Ishikawa (cell line): ENCODE measurements at regions not wholly inside any gene's neighbourhood (a gene's known extent, or its start where the extent isn't known, plus 50 kb on each side); places are given as distances from the start of the nearest gene placed in this dataset.

Experiments used
- CEBPB ChIP-seq: IDR thresholded peaks from 2 replicates; pipeline ENCODE4 v1.6.1; 2012
- CREB1 ChIP-seq: IDR thresholded peaks from 2 replicates; pipeline ENCODE4 v1.6.1; 2012; ENCODE audit warnings: low read depth
- EGR1 ChIP-seq: IDR thresholded peaks from 2 replicates; pipeline ENCODE4 v1.6.1; 2012
- EP300 ChIP-seq: IDR thresholded peaks from 2 replicates; pipeline ENCODE4 v1.6.1; 2012; ENCODE audit warnings: borderline replicate concordance
- FOXM1 ChIP-seq: IDR thresholded peaks from 2 replicates; pipeline ENCODE4 v1.6.1; 2012; ENCODE audit warnings: low read depth, borderline replicate concordance
- TCF12 ChIP-seq: IDR thresholded peaks from 2 replicates; pipeline ENCODE4 v1.6.1; 2012; ENCODE audit warnings: low read depth
- TEAD4 ChIP-seq: IDR thresholded peaks from 2 replicates; pipeline ENCODE4 v1.6.1; 2012
- TF ChIP-seq, protein P1 (sequence below): IDR thresholded peaks from 2 replicates; pipeline ENCODE4 v1.6.1; 2012; ENCODE audit warnings: low read depth, mild to moderate bottlenecking

DNA sequence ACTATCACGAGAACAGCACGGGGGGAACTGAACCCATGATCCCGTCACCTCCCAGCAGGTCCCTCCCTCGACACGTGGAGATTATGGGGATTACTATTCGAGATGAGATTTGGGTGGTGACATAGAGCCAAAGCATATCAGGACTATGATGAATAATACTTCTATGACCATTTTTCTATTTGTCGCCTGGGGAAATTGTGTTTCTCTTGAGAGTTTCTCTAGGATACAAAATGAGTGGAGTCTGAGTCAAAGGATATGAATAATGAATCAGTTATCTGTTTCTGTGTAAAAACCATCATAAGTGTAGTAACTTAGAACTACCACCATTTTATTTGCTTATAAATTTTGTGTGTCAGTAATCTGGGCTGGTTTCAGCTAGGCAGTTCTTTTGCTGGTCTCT, 533.0 kb upstream of the ARX start:
- no peak for TF ChIP-seq CEBPB
- TF ChIP-seq EP300, result no peak
- TF ChIP-seq, protein P1, sequence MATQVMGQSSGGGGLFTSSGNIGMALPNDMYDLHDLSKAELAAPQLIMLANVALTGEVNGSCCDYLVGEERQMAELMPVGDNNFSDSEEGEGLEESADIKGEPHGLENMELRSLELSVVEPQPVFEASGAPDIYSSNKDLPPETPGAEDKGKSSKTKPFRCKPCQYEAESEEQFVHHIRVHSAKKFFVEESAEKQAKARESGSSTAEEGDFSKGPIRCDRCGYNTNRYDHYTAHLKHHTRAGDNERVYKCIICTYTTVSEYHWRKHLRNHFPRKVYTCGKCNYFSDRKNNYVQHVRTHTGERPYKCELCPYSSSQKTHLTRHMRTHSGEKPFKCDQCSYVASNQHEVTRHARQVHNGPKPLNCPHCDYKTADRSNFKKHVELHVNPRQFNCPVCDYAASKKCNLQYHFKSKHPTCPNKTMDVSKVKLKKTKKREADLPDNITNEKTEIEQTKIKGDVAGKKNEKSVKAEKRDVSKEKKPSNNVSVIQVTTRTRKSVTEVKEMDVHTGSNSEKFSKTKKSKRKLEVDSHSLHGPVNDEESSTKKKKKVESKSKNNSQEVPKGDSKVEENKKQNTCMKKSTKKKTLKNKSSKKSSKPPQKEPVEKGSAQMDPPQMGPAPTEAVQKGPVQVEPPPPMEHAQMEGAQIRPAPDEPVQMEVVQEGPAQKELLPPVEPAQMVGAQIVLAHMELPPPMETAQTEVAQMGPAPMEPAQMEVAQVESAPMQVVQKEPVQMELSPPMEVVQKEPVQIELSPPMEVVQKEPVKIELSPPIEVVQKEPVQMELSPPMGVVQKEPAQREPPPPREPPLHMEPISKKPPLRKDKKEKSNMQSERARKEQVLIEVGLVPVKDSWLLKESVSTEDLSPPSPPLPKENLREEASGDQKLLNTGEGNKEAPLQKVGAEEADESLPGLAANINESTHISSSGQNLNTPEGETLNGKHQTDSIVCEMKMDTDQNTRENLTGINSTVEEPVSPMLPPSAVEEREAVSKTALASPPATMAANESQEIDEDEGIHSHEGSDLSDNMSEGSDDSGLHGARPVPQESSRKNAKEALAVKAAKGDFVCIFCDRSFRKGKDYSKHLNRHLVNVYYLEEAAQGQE, result no peak
- TF ChIP-seq TEAD4, result no peak
- no peak for TF ChIP-seq EGR1
- TF ChIP-seq CREB1, result no peak
- TF ChIP-seq TCF12, result no peak
- TF ChIP-seq FOXM1, result no peak
